ENCODE measurements at regions not wholly inside any gene's neighbourhood (a gene's known extent, or its start where the extent isn't known, plus 50 kb on each side); places are given as distances from the start of the nearest gene placed in this dataset.

GRCh38 chr15:94145046-94145445 is 86.3 kb upstream of the MCTP2 start:
- no peak overlapping the region for H3K27ac ChIP-seq
- DNase-seq (no peak), ATAC-seq (no peak)
- WGBS, 4 donors: 71 to 87% (median 78%) methylated on average over 4 of the region's 4 CpGs
- no peaks in the 10 kb centered on the region for H3K4me1 ChIP-seq
- no peak overlapping the region for H3K4me3 ChIP-seq
- intact Hi-C loops (cut with DNase I): no loop called here
- no peaks in the 10 kb centered on the region for H3K36me3 ChIP-seq
- H3K9me3 ChIP-seq: peaks cover 0 to 6% (median 0%) of the 10 kb centered on the region in 12 donors
- TF ChIP-seq POLR2A (IDR thresholded peaks at IDR 0.05) (no peak), CTCF (IDR thresholded peaks at IDR 0.05) (no peak)
- H3K27me3 ChIP-seq: no peaks in the 10 kb centered on the region

GRCh38 chr15:94141802-94142201 is 89.6 kb upstream of the MCTP2 start:
- Histone ChIP-seq H3K27ac (no peak overlapping the region), H3K9me3 (peaks cover 0 to 6% (median 0%) of the 10 kb centered on the region in 12 donors), H3K36me3 (no peaks in the 10 kb centered on the region), H3K27me3 (peaks cover 0 to 4% (median 0%) of the 10 kb centered on the region in 9 donors), H3K4me3 (no peak overlapping the region), H3K4me1 (no peaks in the 10 kb centered on the region)
- no peak for TF ChIP-seq POLR2A (IDR thresholded peaks at IDR 0.05)
- 78 to 87% (median 85%) methylated on average over 2 of the region's 2 CpGs for WGBS, 4 donors
- no peak for ATAC-seq
- DNase-seq: no peak
- intact Hi-C loops (cut with DNase I): no loop called here

- peaks cover 0 to 4% (median 0%) of the 10 kb centered on the region in 9 donors for H3K27me3 ChIP-seq
These were observed 95.7 kb upstream of the MCTP2 start for GRCh38 chr15:94135486-94136147.

GRCh38 chr15:94131875-94132274 is 99.5 kb upstream of the MCTP2 start:
- ATAC-seq: no peak
- DNase-seq: no peak
- H3K27ac ChIP-seq: no peak overlapping the region
- H3K9me3 ChIP-seq: peaks cover 0 to 9% (median 0%) of the 10 kb centered on the region in 12 donors
- TF ChIP-seq POLR2A (IDR thresholded peaks at IDR 0.05): no peak
- TF ChIP-seq CTCF (IDR thresholded peaks at IDR 0.05): no peak
- no peaks in the 10 kb centered on the region for H3K27me3 ChIP-seq
- intact Hi-C loops (cut with DNase I): no loop called here
- H3K4me3 ChIP-seq: no peak overlapping the region
- H3K4me1 ChIP-seq: no peaks in the 10 kb centered on the region
- no peaks in the 10 kb centered on the region for H3K36me3 ChIP-seq

More at GRCh38 chr15:94135486-94136147, 95.7 kb upstream of the MCTP2 start:
- intact Hi-C loops (cut with DNase I): no loop called here
- H3K4me1 ChIP-seq: no peaks in the 10 kb centered on the region
- 21 to 28% (median 26%) methylated on average over 1 of the region's 1 CpG for WGBS, 4 donors
- H3K36me3 ChIP-seq: no peaks in the 10 kb centered on the region
- H3K27ac ChIP-seq: no peak overlapping the region
- no peak overlapping the region for H3K4me3 ChIP-seq
- TF ChIP-seq CTCF (IDR thresholded peaks at IDR 0.05) (peak in 1 of 12 donors; percentile 18), POLR2A (IDR thresholded peaks at IDR 0.05) (no peak)
- no peak for ATAC-seq
- no peak for DNase-seq
- H3K9me3 ChIP-seq: peaks cover 0 to 9% (median 0%) of the 10 kb centered on the region in 12 donors

GRCh38 chr15:94130504-94130903 is 100.9 kb upstream of the MCTP2 start:
- H3K36me3 ChIP-seq: no peaks in the 10 kb centered on the region
- H3K4me1 ChIP-seq: peaks cover 0 to 4% (median 0%) of the 10 kb centered on the region in 12 donors
- no peak for ATAC-seq
- no peak overlapping the region for H3K4me3 ChIP-seq
- intact Hi-C loops (cut with DNase I): no loop called here
- DNase-seq: no peak
- no peaks in the 10 kb centered on the region for H3K27me3 ChIP-seq
- H3K9me3 ChIP-seq: peaks cover 0 to 9% (median 0%) of the 10 kb centered on the region in 12 donors
- H3K27ac ChIP-seq: no peak overlapping the region
- WGBS, 4 donors: 77 to 89% (median 84%) methylated on average over 4 of the region's 4 CpGs
- TF ChIP-seq CTCF (IDR thresholded peaks at IDR 0.05) (no peak), POLR2A (IDR thresholded peaks at IDR 0.05) (no peak)
